RCC 7860 (cell line): ENCODE measurements at regions not wholly inside any gene's neighbourhood (a gene's known extent, or its start where the extent isn't known, plus 50 kb on each side); places are given as distances from the start of the nearest gene placed in this dataset.

ENCODE experiments used
- DNase-seq: peaks from one replicate; pipeline ENCODE4 v3.0.0-alpha.2; 2015; ENCODE audit warnings: low spot score
- FAIRE-seq: peaks from 2 replicates; lab custom pipeline; 2012; peaks lifted over from hg19 to GRCh38; lab: Jason Lieb, UNC

GRCh38 chr15:39350785-39351184 lies 230.1 kb upstream of the THBS1 start:
- DNase-seq (no peak), FAIRE-seq (no peak)

GRCh38 chr15:39354189-39354588 lies 226.7 kb upstream of the THBS1 start:
- FAIRE-seq (no peak), DNase-seq (no peak)

- FAIRE-seq (no peak), DNase-seq (no peak)
Measured at GRCh38 chr15:39357480-39358268, 223.2 kb upstream of the THBS1 start.

GRCh38 chr15:39358441-39359041 lies 222.3 kb upstream of the THBS1 start:
- DNase-seq, result no peak
- no peak for FAIRE-seq

GRCh38 chr15:39359771-39360170 lies 221.1 kb upstream of the THBS1 start:
- no peak for FAIRE-seq
- no peak for DNase-seq

- no peak for FAIRE-seq
- peak; percentile 18 for DNase-seq
Measured at GRCh38 chr15:39360452-39360851, 220.4 kb upstream of the THBS1 start.

GRCh38 chr15:39361497-39361896 lies 219.4 kb upstream of the THBS1 start:
- no peak for DNase-seq
- FAIRE-seq, result no peak

- DNase-seq (no peak), FAIRE-seq (no peak)
Measured at GRCh38 chr15:39362821-39363561, 217.9 kb upstream of the THBS1 start.

- DNase-seq (no peak), FAIRE-seq (no peak)
Measured at GRCh38 chr15:39363761-39364586, 216.9 kb upstream of the THBS1 start.

- DNase-seq, result no peak
- no peak for FAIRE-seq
Measured at GRCh38 chr15:39364721-39365120, 216.2 kb upstream of the THBS1 start.

GRCh38 chr15:39365161-39365560 lies 215.7 kb upstream of the THBS1 start:
- no peak for FAIRE-seq
- DNase-seq, result no peak

- FAIRE-seq (no peak), DNase-seq (no peak)
Measured at GRCh38 chr15:39365873-39366272, 215.0 kb upstream of the THBS1 start.

GRCh38 chr15:39367596-39367995 lies 213.3 kb upstream of the THBS1 start:
- DNase-seq (no peak), FAIRE-seq (no peak)

GRCh38 chr15:39369768-39370167 lies 211.1 kb upstream of the THBS1 start:
- DNase-seq (no peak), FAIRE-seq (no peak)

GRCh38 chr15:39376371-39376909 lies 204.4 kb upstream of the THBS1 start:
- no peak for FAIRE-seq
- no peak for DNase-seq

- no peak for DNase-seq
- FAIRE-seq, result no peak
Measured at GRCh38 chr15:39381517-39381916, 199.4 kb upstream of the THBS1 start.

GRCh38 chr15:39388118-39388517 lies 192.8 kb upstream of the THBS1 start:
- FAIRE-seq (no peak), DNase-seq (no peak)

- DNase-seq (no peak), FAIRE-seq (no peak)
Measured at GRCh38 chr15:39391230-39391629, 189.6 kb upstream of the THBS1 start.

GRCh38 chr15:39392469-39393047 lies 188.3 kb upstream of the THBS1 start:
- FAIRE-seq, result no peak
- no peak for DNase-seq

- no peak for FAIRE-seq
Measured at GRCh38 chr15:39393575-39394335, 187.1 kb upstream of the THBS1 start.

More at GRCh38 chr15:39393575-39394335, 187.1 kb upstream of the THBS1 start:
- DNase-seq, result no peak
